Nephron progenitor cell (in vitro differentiated cells): ENCODE measurements at regions not wholly inside any gene's neighbourhood (a gene's known extent, or its start where the extent isn't known, plus 50 kb on each side); places are given as distances from the start of the nearest gene placed in this dataset.

Source experiments
- DNase-seq: peaks from one replicate; pipeline ENCODE4 v3.0.0; 2021
- H3K27ac Mint-ChIP-seq: 2 replicates; pipeline ENCODE4 v1.8.0; 2021; ENCODE audit warnings: mild to moderate bottlenecking, moderate library complexity, mixed read lengths
- H3K27me3 Mint-ChIP-seq: 2 replicates; pipeline ENCODE4 v1.8.0; 2021; ENCODE audit warnings: mild to moderate bottlenecking, low read depth, mixed read lengths; ENCODE audit not compliant: poor library complexity
- H3K36me3 Mint-ChIP-seq: 2 replicates; pipeline ENCODE4 v1.8.0; 2021; ENCODE audit warnings: low read depth, mixed read lengths
- H3K4me1 Mint-ChIP-seq: 2 replicates; pipeline ENCODE4 v1.8.0; 2021; ENCODE audit warnings: mixed read lengths
- H3K4me3 Mint-ChIP-seq: 2 replicates; pipeline ENCODE4 v1.8.0; 2021; ENCODE audit warnings: mild to moderate bottlenecking, moderate library complexity, mixed read lengths
- H3K9me3 Mint-ChIP-seq: 2 replicates; pipeline ENCODE4 v1.8.0; 2021; ENCODE audit warnings: mild to moderate bottlenecking, moderate library complexity, mixed read lengths
- CTCF ChIP-seq: fragments of 200-600 bp; sonication (generic); IDR thresholded peaks from 2 replicates; pipeline ENCODE4 v1.5.0; 2021; ENCODE audit warnings: antibody characterized with exemption

- no peak for TF ChIP-seq CTCF
- no peak for DNase-seq
- H3K27me3 Mint-ChIP-seq = no peaks in the 10 kb centered on the region
- no peak overlapping the region for H3K4me3 Mint-ChIP-seq
- H3K36me3 Mint-ChIP-seq = no peaks in the 10 kb centered on the region
- H3K27ac Mint-ChIP-seq = no peak overlapping the region
- H3K4me1 Mint-ChIP-seq = no peaks in the 10 kb centered on the region
- peaks cover 4% of the 10 kb centered on the region for H3K9me3 Mint-ChIP-seq
Observed at GRCh38 chr13:84940167-84940566, 859.1 kb downstream of the SLITRK6 start.

GRCh38 chr13:84934911-84935310 lies 864.3 kb downstream of the SLITRK6 start:
- H3K36me3 Mint-ChIP-seq = no peaks in the 10 kb centered on the region
- TF ChIP-seq CTCF = no peak
- no peaks in the 10 kb centered on the region for H3K9me3 Mint-ChIP-seq
- no peaks in the 10 kb centered on the region for H3K27me3 Mint-ChIP-seq
- H3K4me3 Mint-ChIP-seq = no peak overlapping the region
- DNase-seq = no peak
- H3K4me1 Mint-ChIP-seq = no peaks in the 10 kb centered on the region
- H3K27ac Mint-ChIP-seq = no peak overlapping the region

GRCh38 chr13:84933797-84934196 lies 865.4 kb downstream of the SLITRK6 start:
- DNase-seq = no peak

GRCh38 chr13:84931264-84931663 lies 868.0 kb downstream of the SLITRK6 start:
- no peaks in the 10 kb centered on the region for H3K9me3 Mint-ChIP-seq
- no peak overlapping the region for H3K27ac Mint-ChIP-seq
- H3K27me3 Mint-ChIP-seq = no peaks in the 10 kb centered on the region
- H3K4me3 Mint-ChIP-seq = no peak overlapping the region
- no peaks in the 10 kb centered on the region for H3K36me3 Mint-ChIP-seq
- DNase-seq = no peak
- H3K4me1 Mint-ChIP-seq = no peaks in the 10 kb centered on the region
- TF ChIP-seq CTCF = no peak

More at GRCh38 chr13:84933797-84934196, 865.4 kb downstream of the SLITRK6 start:
- no peak for TF ChIP-seq CTCF
- Mint-ChIP-seq H3K27me3 (no peaks in the 10 kb centered on the region), H3K36me3 (no peaks in the 10 kb centered on the region), H3K4me3 (no peak overlapping the region), H3K4me1 (no peaks in the 10 kb centered on the region), H3K27ac (no peak overlapping the region), H3K9me3 (no peaks in the 10 kb centered on the region)

- H3K4me3 Mint-ChIP-seq = no peak overlapping the region
- H3K27me3 Mint-ChIP-seq = no peaks in the 10 kb centered on the region
- no peaks in the 10 kb centered on the region for H3K4me1 Mint-ChIP-seq
- H3K36me3 Mint-ChIP-seq = no peaks in the 10 kb centered on the region
- no peak for DNase-seq
- H3K27ac Mint-ChIP-seq = no peak overlapping the region
- H3K9me3 Mint-ChIP-seq = no peaks in the 10 kb centered on the region
- TF ChIP-seq CTCF = no peak
Observed at GRCh38 chr13:84927442-84928169, 871.6 kb downstream of the SLITRK6 start.

- Mint-ChIP-seq H3K27ac (no peak overlapping the region), H3K27me3 (no peaks in the 10 kb centered on the region), H3K36me3 (no peaks in the 10 kb centered on the region), H3K4me1 (no peaks in the 10 kb centered on the region), H3K9me3 (no peaks in the 10 kb centered on the region), H3K4me3 (no peak overlapping the region)
- TF ChIP-seq CTCF = no peak
- no peak for DNase-seq
Observed at GRCh38 chr13:84925443-84925842, 873.8 kb downstream of the SLITRK6 start.
